Hepatocyte (in vitro differentiated cells): ENCODE measurements at regions not wholly inside any gene's neighbourhood (a gene's known extent, or its start where the extent isn't known, plus 50 kb on each side); places are given as distances from the start of the nearest gene placed in this dataset.

Experiments
- DNase-seq: peaks from one replicate; pipeline ENCODE4 v3.0.0-alpha.2; 2016; ENCODE audit warnings: low spot score
- H2AFZ ChIP-seq: fragments of 200-600 bp; sonication (generic); 2 replicates; pipeline ENCODE4 v1.6.0; 2016; ENCODE audit warnings: antibody characterized with exemption, mild to moderate bottlenecking
- H3K27ac ChIP-seq: fragments of 200-600 bp; sonication (generic); 2 replicates; pipeline ENCODE4 v1.5.1; 2016; ENCODE audit warnings: mild to moderate bottlenecking
- H3K27me3 ChIP-seq: fragments of 200-600 bp; sonication (generic); 2 replicates; pipeline ENCODE4 v1.6.1; 2016
- H3K36me3 ChIP-seq: fragments of 200-600 bp; sonication (generic); replicated peaks from 2 replicates; pipeline ENCODE4 v1.5.1; 2016; ENCODE audit warnings: low read depth; ENCODE audit not compliant: insufficient read depth
- H3K4me1 ChIP-seq: fragments of 200-600 bp; sonication (generic); 2 replicates; pipeline ENCODE4 v1.5.1; 2016; ENCODE audit warnings: mild to moderate bottlenecking, moderate library complexity; ENCODE audit not compliant: insufficient read depth
- H3K4me2 ChIP-seq: fragments of 200-600 bp; sonication (generic); 2 replicates; pipeline ENCODE4 v1.6.0; 2016
- H3K4me3 ChIP-seq: fragments of 200-600 bp; sonication (generic); 2 replicates; pipeline ENCODE4 v1.5.1; 2016; ENCODE audit warnings: mild to moderate bottlenecking
- H3K79me2 ChIP-seq: fragments of 200-600 bp; sonication (generic); 2 replicates; pipeline ENCODE4 v1.6.0; 2017; ENCODE audit warnings: mild to moderate bottlenecking
- H3K9me2 ChIP-seq: fragments of 200-600 bp; sonication (generic); replicated peaks from 2 replicates; pipeline ENCODE4 v1.6.0; 2017; ENCODE audit warnings: mild to moderate bottlenecking; ENCODE audit not compliant: insufficient read depth
- H3K9me3 ChIP-seq: fragments of 200-600 bp; sonication (generic); 2 replicates; pipeline ENCODE4 v1.5.1; 2016; ENCODE audit warnings: low read depth, mild to moderate bottlenecking
- H4K20me1 ChIP-seq: fragments of 200-600 bp; sonication (generic); 2 replicates; pipeline ENCODE4 v1.6.0; 2016; ENCODE audit warnings: mild to moderate bottlenecking; ENCODE audit not compliant: insufficient read depth, poor library complexity, severe bottlenecking
- EZH2 ChIP-seq: fragments of 200-600 bp; sonication (generic); IDR thresholded peaks from 2 replicates; pipeline ENCODE4 v1.6.1; 2016; ENCODE audit warnings: antibody characterized with exemption, mild to moderate bottlenecking, borderline replicate concordance
- EZH2phosphoT487 ChIP-seq: fragments of 200-600 bp; sonication (generic); IDR thresholded peaks from one replicate; pipeline ENCODE4 v1.6.1; 2018; ENCODE audit warnings: antibody characterized with exemption, mild to moderate bottlenecking, low read depth, moderate library complexity; ENCODE audit not compliant: unreplicated experiment, severe bottlenecking
- WGBS: methylation state at CpG from one replicate; pipeline ENCODE4 v1.1.6; 2016; ENCODE audit warnings: low lambda C conversion rate; ENCODE audit errors: missing lambda C conversion rate; 5-methylcytosine and 5-hydroxymethylcytosine counted together
- TF ChIP-seq, protein P1 (sequence below): fragments of 200-600 bp; sonication (generic); IDR thresholded peaks from 2 replicates; pipeline ENCODE4 v1.5.1; 2016; ENCODE audit warnings: antibody characterized with exemption, mild to moderate bottlenecking; ENCODE audit not compliant: poor library complexity

DNA sequence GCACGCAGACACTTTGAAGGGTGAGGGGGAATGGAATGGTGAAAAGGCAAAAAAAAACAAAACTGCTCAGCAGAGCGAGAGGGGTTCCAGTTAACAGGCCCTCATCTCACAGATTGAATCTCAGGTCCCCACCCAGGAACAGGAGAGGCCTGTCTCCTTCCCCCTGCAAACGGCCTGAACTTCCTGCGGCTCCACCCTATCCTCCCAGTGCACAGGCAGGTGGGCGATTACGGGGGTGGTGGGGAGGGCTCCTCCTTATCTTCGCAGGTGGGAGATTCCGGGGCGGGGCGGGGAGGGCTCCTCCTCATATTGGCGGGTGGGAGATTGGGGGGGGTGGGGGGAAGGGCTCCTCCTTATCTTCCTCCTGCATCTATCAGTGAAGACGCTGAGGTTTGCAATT lies 129.0 kb downstream of the SOX4 start:
- H3K9me3 ChIP-seq: no peaks in the 10 kb centered on the region
- no peak for TF ChIP-seq EZH2phosphoT487
- TF ChIP-seq, protein P1, sequence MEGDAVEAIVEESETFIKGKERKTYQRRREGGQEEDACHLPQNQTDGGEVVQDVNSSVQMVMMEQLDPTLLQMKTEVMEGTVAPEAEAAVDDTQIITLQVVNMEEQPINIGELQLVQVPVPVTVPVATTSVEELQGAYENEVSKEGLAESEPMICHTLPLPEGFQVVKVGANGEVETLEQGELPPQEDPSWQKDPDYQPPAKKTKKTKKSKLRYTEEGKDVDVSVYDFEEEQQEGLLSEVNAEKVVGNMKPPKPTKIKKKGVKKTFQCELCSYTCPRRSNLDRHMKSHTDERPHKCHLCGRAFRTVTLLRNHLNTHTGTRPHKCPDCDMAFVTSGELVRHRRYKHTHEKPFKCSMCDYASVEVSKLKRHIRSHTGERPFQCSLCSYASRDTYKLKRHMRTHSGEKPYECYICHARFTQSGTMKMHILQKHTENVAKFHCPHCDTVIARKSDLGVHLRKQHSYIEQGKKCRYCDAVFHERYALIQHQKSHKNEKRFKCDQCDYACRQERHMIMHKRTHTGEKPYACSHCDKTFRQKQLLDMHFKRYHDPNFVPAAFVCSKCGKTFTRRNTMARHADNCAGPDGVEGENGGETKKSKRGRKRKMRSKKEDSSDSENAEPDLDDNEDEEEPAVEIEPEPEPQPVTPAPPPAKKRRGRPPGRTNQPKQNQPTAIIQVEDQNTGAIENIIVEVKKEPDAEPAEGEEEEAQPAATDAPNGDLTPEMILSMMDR: no peak
- TF ChIP-seq EZH2: no peak
- no peak for DNase-seq
- no peaks in the 10 kb centered on the region for H4K20me1 ChIP-seq
- H3K36me3 ChIP-seq: no peaks in the 10 kb centered on the region
- H3K27me3 ChIP-seq: no peaks in the 10 kb centered on the region
- no peak overlapping the region for H3K4me3 ChIP-seq
- no peak overlapping the region for H3K27ac ChIP-seq
- peaks cover 14% of the 10 kb centered on the region for H3K79me2 ChIP-seq
- H3K4me2 ChIP-seq: no peak overlapping the region
- no peaks in the 10 kb centered on the region for H3K9me2 ChIP-seq
- H2AFZ ChIP-seq: no peak overlapping the region
- H3K4me1 ChIP-seq: no peaks in the 10 kb centered on the region
- 61% methylated on average over 10 of the region's 12 CpGs for WGBS

DNA sequence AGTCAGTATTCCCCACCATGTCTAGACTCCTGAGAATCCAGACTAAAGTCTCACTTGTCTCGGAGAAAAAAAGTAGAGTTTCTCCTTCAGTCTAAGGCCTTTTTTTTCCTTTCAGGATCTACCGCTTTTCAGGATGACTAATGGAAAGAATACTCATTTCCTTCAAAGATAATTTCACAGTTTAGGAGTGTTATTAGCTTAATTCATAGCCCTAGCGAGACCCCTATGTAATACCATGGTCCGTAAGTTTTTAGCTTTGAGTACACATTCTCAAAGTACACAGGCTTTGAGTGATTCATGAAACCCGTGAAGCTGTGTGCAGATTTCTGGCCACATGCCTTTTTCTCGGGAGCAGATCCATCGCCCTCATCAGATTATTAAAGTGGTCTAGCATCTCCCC lies 133.1 kb downstream of the SOX4 start:
- Histone ChIP-seq H3K4me2 (no peak overlapping the region), H2AFZ (no peak overlapping the region), H3K4me3 (no peak overlapping the region), H3K9me3 (no peaks in the 10 kb centered on the region), H3K27ac (no peak overlapping the region), H3K36me3 (no peaks in the 10 kb centered on the region), H3K9me2 (no peaks in the 10 kb centered on the region), H3K4me1 (no peaks in the 10 kb centered on the region), H4K20me1 (no peaks in the 10 kb centered on the region), H3K79me2 (peaks cover 13% of the 10 kb centered on the region), H3K27me3 (no peaks in the 10 kb centered on the region)
- no peak for DNase-seq
- WGBS: 82% methylated on average over 7 of the region's 7 CpGs
- TF ChIP-seq, protein P1: no peak
- TF ChIP-seq EZH2phosphoT487: no peak
- no peak for TF ChIP-seq EZH2

DNA sequence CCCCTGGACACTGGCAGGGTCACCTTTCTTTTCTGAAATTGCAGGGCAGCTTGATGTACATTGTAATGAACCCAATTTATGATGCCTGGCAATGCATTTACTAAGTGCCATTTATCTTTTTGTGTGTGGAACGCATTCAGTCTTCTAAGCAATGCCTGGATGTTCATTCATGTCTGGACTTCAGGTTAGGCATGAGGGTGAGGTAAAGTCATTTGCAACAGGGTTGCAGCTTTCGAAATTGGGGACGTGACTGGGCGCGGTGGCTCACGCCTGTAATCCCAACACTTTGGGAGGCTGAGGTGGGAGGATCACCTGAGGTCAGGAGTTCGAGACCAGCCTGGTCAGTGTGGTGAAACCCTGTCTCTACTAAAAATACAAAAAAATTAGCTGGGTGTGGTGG lies 134.6 kb downstream of the SOX4 start:
- H3K4me3 ChIP-seq: no peak overlapping the region
- no peak overlapping the region for H2AFZ ChIP-seq
- H3K79me2 ChIP-seq: peaks cover 13% of the 10 kb centered on the region

More for the DNA sequence above, 134.6 kb downstream of the SOX4 start:
- Histone ChIP-seq H3K4me2 (no peak overlapping the region), H3K27ac (no peak overlapping the region), H3K4me1 (peaks cover 12% of the 10 kb centered on the region), H3K9me2 (no peaks in the 10 kb centered on the region), H3K27me3 (no peaks in the 10 kb centered on the region), H3K36me3 (no peaks in the 10 kb centered on the region), H4K20me1 (no peaks in the 10 kb centered on the region), H3K9me3 (no peaks in the 10 kb centered on the region)
- TF ChIP-seq, protein P1: no peak
- TF ChIP-seq EZH2phosphoT487 (no peak), EZH2 (no peak)
- no peak for DNase-seq
- over 99% methylated on average over 7 of the region's 7 CpGs for WGBS
